PC-9 (cell line): ENCODE measurements at regions not wholly inside any gene's neighbourhood (a gene's known extent, or its start where the extent isn't known, plus 50 kb on each side); places are given as distances from the start of the nearest gene placed in this dataset.

ENCODE experiments used
- EZH2 ChIP-seq: fragments of 200-600 bp; sonication (generic); IDR thresholded peaks from 2 replicates; pipeline ENCODE4 v1.8.0; 2017; ENCODE audit warnings: antibody characterized with exemption, low read depth
- TF ChIP-seq, protein P1 (sequence below): fragments of 200-600 bp; sonication (generic); conservative IDR thresholded peaks from 2 replicates; pipeline ENCODE4 v1.6.1; 2017; ENCODE audit warnings: mixed run types, antibody characterized with exemption, mild to moderate bottlenecking, moderate library complexity

DNA sequence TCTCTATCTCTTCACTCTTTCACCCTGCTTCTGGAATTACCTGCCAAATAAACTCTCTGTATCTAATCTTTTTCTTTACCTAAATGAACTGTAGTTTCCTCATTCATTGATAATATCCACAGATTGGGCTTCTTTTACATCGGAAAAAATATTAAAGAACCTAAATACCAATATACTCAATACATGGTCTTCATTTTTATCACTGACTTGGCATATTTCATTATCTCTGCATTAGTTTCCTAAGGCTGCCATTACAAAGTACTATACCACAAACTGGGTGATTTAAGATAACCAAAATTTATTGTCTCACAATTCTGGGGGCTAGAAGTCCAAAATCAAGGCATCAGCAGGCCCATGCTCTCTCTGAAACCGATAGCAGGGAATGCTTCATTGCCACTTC, 411.9 kb upstream of the SPTLC3 start:
- TF ChIP-seq, protein P1, sequence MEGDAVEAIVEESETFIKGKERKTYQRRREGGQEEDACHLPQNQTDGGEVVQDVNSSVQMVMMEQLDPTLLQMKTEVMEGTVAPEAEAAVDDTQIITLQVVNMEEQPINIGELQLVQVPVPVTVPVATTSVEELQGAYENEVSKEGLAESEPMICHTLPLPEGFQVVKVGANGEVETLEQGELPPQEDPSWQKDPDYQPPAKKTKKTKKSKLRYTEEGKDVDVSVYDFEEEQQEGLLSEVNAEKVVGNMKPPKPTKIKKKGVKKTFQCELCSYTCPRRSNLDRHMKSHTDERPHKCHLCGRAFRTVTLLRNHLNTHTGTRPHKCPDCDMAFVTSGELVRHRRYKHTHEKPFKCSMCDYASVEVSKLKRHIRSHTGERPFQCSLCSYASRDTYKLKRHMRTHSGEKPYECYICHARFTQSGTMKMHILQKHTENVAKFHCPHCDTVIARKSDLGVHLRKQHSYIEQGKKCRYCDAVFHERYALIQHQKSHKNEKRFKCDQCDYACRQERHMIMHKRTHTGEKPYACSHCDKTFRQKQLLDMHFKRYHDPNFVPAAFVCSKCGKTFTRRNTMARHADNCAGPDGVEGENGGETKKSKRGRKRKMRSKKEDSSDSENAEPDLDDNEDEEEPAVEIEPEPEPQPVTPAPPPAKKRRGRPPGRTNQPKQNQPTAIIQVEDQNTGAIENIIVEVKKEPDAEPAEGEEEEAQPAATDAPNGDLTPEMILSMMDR, result no peak
- no peak for TF ChIP-seq EZH2
